ENCODE measurements at regions not wholly inside any gene's neighbourhood (a gene's known extent, or its start where the extent isn't known, plus 50 kb on each side); places are given as distances from the start of the nearest gene placed in this dataset.

DNA sequence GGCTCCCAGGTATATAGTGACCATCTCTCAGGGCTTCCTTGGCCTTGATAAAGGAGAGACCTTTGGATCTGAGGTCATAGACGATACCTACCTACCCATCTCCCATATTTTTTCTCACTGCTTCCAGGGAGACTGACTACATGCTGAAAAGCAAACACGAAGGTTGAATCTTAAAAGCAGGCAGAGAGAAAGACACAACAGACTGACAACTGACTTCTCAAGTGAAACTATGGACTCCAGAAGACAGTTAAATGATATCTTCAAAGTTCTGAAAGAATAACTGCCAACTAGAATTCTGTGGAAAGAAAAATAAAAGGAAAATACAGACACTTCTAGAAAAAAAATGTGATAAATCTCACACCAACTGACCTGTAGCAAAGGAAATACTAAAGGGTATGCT, 76.5 kb upstream of the HAAO start:
- DNase-seq (ENCODE audit: low read depth): no peak

DNA sequence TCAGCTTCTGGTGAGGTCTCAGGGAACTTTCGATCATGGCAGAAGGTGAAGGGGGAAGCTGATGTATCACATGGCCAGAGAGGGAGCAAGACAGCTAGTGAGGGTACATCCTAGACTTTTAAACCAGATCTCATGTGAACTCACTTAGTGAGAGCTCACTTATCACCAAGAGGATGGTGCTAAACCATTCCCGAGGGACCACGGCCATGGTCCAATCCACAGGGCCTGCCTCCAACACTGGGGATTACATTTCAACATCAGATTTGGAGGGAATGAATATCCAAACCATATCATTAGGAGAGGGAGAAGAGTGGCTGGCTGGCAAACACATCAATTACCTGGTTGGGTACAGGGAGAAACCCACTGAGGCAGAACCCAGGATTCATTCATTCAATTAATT, 75.7 kb upstream of the HAAO start:
- no peak for DNase-seq (ENCODE audit: low read depth)

DNA sequence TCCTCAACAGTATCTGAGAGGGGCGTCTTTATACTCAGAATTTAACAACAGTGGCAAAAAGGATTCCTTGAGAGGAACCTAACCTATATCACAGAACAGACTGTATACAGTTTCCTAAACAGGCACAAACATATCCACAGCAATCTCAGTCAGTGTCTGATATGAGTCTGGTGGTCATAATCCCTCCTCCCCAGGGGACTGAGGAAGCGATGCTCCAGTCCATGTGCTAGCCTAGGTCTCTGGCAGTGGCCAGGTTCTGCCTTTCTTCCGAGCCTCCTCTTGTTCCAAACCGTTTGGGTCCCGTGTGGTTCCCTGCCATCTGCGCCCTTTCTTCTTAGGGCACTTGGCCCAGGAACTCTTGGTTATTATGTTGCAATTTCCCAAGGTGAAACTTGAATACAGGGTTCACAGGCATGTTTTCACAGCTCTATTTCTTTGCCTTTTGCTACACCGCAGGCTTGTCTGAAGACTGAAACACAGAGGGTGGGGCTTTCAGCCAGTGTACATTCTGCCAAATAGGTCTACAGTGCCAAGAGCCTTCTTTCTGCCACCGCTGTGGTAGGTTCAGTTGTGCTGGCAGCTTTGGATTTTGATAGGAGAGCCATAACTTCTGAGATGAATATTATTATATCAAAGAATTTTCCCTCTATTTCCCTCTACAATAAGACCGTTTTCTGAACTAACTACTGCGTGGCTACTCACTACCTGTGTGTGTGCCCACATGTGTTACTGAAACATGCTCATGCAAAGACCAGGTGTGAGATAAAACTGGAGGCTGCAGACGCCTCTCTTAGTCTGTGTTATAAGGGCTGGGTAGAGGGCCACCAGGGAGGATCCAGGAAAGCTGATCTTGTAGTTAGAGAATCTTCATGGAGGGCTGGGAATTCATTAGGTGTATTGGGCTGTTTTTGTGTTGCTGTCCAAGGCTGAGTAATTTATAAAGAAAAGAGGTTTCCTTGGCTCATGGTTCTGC, 75.0 kb upstream of the HAAO start:
- no peak for DNase-seq (ENCODE audit: low read depth)

DNA sequence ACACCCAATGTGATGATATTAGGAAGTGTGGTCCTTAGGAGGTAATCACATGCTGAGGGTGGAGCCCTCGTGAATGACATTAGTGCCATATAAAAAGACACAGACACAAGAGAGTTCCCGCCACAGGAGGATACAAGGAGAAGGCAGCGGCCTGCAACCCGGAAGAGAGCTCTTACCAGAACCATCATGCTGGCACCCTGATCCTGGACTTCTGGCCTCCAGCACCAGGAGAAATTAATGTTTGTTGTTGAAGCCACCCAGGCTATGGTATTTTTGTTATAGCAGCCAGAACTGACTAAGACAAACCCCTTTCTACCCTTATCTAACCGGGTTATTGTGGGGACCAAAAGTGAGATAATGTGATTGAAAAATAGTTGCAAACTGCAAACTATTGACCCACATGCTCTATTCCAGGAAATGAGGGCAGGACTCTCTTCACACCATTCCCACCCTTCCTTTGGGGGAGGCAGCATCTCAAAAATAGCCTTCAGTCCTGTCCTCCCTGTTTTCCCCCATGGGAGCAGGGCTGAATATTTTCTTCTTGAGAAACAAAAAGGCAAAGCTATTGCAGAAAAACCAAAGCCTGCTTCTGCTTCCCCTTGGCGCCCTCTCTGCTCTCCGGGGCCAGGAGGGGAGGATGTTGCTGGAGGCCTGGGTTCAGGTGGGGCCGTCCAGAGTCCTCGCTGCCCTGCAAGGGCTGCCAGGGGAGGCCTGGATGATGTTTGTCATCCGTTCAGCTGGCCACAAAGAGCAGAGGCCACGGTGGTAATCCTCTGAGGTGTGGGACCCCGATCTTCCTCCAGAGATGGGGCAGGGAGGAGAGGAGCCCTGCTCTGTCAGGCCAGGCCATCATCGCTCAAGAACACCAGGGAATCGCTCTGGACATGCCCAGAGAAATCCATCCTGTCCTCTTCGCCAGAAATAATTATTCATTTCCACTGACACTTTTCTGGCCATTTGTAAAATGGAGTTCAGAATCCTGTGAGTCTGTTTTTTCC, 73.8 kb upstream of the HAAO start:
- DNase-seq (ENCODE audit: low read depth): no peak

DNA sequence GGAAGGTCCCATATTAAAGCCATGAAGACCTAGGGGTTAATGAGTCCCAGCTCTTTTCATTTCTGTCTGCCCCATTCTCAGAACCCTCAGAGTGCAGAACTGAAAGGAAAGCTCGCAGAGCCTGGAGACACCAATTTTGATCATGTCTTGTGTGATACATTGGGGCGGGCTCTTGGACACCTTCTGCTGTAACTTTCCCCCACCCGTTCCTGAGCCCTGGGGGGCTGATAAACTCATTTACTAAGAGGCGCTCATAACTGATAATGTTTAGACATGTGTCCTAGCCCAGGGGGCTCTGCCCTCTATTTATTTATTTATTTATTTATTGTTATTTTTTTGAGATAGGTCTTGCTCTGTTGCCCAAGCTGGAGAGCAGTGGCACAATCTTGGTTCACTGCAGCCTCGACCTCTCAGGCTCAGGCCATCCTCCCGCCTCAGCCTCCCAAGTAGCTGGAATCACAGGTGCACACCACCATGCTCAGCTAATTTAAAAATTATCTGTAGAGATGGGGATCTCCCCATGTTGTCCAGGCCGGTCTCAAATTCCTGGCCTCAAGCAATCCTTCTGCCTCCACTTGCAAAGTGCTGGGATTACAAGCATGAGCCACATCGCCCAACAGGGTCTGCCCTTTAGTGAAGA, 72.4 kb upstream of the HAAO start:
- no peak for DNase-seq (ENCODE audit: low read depth)

DNA sequence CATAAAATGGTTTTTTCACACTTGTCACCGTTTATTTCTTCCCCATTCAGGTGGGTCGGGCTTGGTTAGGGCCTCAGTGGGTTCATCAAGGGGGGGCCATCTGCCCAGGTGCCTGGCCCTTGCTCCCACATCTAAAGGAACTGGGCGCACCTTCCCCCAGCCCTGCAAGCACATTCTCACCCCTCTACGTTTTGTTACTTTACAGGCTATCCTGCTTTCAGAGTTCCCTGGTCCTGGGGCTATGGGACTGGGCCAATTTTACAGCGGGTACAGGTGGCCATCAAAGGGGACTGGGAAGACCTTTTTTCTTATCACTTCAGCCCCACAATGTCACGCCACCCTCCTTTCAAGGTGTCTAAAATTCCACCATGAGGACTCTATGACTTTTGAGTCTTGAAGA, 71.8 kb upstream of the HAAO start:
- no peak for DNase-seq (ENCODE audit: low read depth)

DNA sequence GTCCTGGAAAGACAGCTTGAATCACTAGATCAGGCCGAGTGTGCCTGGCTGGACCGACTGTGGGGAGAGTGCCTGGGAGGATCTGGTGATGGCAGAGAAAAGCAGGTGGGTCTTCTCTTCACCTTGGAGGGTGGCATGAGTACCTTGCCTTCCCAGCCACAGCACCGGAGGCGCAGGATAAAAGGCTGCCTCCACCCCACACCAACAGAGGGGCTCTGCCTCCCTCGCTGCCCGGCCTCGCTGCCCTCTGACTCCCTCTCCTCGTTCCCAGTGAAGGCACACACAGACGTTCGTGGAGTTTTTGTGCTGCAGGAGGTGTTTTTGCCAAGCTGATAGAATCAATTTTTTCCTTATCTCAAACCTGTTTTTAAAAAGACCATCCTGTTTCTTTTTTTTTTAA, 71.4 kb upstream of the HAAO start:
- DNase-seq (ENCODE audit: low read depth): no peak

DNA sequence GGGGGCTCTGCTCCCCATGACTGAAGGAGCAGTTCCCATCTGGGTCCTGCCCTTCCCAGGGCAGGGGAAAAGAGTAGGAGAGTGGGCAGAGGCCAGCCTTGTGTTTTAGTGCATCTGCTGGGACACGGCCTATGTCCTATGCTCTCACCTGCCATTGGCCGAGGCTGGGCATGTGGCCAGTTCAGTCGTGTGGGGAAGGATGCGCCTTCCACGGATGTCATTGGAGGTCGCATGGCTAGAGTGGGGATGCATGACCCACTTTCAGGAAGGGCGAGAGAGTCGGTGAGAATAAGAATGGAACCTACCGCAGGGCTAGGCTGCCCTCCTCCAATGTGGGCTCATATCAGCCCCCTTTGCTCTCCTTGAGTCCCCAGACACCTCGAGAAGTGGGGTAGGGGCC, 70.9 kb upstream of the HAAO start:
- DNase-seq (ENCODE audit: low read depth): no peak

DNA sequence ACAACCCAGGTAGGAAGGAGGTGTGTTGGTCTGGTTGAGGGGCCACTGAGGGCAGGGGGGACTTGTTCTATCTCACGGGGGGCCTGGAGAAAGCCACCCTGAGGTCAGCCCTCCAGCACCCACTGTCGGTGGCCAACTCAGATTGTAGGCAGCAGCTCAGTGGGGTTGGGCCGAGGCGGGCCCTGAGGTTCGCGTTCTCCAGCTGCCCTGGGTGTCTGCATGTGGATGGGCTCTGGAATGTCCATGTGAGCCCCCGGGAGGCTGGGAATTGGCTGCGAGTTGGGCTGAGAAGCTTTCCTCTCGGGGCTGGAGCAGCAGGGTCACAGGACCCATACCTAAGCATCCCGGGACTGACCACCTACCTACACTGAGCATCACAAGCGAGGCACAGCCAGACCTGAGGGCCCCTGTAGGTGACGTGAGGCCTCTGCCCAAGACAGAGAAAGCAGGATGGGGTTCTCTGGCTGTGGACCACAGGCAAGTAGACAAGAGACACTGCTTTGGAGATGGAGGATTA, 70.3 kb upstream of the HAAO start:
- no peak for DNase-seq (ENCODE audit: low read depth)

DNA sequence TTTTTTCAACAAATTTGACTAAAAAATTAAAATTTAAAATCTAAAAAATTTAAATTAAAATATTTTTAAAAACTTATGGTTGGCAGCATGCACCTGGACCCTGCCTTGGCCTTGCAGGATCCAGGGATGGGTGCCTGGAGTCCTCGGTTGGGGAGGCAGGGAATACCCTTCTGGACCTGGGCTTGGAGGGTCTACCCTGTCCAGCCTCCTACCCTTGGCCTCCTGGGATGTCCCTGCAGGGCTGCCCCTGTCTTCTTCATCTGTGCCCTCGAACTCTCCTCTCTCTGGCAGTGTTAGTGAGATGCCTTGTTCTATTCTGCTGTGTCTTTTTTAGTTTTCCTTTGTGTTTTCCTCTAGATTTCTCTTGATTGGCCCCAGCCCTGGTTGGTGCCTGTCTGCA, 68.9 kb upstream of the HAAO start:
- DNase-seq (ENCODE audit: low read depth): no peak

DNA sequence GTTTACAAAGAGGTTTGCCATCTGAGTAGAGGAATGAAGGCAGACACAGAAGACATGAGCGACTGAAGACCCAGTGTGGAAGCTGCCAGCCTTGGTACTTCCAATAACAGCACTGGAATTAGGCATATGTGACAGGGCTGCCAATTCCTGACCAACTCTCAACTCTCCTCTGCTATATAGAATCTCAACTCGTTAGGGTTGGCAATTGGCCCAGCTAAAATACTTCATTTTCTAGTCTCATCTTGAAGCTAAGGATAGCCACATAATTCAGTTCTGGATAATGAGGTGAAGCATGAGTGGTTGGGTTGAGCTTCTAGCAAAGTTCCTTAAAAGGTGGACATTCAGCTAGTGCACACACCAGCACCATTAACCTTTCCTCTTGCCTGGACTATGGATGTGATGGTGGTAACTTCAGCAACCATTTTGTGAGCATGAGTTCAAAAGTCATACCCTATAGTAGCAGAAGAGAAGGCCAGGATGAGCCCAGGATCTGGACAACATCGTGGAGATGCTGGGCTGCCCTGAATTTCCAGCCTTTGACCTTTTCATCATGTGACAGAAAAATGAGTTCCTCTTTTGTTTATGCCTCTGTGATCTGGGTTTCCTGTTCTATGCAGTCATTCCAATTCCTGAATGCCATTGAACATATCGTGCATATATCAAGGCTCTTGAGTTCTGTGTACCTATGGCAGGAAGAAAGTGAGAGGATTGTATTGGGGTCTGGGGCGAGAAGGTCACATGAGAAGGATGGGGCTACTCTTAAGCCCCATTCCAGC, 68.1 kb upstream of the HAAO start:
- DNase-seq (ENCODE audit: low read depth): no peak

DNA sequence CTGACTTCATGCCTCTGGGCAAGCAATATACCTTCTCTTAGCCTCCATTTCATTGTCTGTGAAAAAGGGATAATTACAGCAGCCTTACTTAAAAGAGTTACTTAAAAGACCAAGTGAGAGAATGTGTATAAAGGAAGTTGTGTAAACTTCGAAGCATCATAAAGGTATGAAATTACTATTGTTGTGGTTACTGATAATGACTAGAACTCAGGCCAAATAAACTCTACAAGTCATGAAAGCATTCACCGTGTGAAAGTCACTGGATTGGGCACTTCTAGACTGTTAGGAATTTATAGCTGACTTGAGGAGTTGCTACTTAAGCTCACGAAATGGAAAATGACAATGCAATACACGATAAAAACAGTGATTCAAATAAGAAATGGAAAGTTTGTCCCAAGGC, 67.4 kb upstream of the HAAO start:
- no peak for DNase-seq (ENCODE audit: low read depth)

DNA sequence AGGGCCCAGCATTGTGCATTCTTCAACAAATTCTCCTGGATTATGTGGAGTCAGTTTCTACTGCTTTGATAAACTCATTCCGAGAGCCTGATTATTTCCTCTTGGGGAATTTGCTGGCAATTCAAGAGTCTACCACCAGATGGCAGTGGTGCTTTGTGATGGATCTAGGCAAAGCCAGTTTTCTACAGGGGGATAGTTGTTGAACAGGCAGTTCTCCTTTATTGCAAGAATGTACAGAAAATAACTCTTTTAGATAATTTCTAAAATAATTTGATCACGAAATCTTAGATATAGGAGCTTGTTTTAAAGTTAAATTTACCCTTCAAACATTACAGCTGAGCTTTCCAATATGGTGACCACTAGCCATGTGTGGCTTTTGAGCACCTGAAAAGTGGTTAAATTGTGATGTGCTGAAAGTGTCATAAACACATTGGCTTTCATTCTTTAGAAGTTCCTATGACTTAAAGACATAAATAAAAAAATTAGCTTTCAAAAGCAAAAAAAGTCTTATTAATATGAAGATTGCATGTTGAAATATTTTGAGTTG, 66.7 kb upstream of the HAAO start:
- DNase-seq (ENCODE audit: low read depth): peak; percentile 73

DNA sequence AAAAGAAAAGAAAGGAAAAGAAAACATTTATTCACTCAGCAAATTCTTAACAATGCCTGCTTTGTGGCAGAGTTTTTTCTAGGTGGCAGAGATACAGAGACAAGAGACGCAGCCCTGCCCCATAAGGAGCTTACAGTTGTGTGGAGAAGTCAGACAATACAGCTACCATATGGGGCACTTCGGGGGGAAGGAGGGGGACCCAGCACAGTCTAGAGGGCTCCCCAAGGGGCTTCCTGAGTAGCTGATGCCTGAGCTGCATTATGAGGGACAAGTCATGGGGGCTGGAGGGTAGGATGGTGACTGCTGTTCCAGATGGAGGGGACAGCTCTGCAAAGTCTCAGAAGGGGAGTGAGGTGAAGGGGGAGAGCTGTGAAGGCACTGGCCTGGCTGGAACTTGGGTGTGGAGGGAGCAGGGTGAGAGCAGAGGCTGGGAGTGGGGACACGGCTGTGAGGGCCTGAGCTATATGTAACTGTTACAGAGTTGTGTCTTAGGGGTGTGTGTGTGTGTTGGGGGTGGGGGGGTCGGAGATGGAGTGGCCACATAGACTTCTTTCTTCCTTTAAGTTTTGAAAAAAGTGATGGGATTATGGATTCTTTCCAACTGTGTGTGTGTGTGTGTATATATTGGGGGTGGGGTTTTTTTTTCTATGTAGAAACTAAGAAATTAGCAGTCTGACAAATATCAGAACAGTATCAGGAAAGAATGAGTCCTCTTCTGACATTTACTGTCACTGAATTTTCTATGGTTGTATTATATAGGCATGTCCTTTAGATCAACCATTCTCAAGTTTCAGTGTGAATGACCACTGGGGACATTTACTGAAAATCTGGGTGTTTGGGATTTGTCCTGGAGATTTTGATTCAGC, 66.0 kb upstream of the HAAO start:
- no peak for DNase-seq (ENCODE audit: low read depth)

DNA sequence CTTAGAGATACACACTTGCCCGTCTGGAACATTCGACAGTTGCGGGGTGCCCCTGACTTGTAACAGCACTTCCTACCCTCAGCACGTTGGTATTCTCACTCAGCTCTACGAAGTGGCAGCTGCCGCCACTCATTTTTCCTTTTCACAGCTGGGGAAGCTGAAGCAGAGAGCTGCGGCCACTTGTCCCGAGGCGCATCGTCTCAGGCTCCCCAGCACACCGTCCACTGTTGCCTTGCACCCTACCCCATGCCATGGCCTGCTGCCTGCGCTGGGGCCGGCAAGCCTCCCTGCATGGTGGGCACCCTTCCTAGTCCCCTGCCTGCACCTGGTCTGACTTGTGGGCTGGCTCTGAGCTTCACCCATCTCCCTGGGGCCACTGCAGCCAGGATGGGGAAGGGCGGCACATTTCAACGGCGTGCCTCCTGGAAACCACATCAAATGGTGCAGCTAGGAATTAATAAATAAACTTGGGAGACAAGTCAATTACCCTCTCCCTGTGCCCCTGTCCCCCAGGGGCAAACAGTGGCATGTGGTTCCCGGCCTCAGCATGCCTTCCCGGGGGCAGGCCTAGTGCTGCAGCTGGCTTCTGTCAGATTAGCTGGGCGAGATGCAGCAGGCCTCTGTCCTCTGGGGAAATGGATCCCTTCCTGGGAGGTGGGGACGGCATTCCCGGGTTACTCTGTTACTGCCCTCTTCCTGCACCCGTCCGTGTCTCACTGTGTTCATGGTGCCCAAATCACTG, 64.7 kb upstream of the HAAO start:
- no peak for DNase-seq (ENCODE audit: low read depth)

DNA sequence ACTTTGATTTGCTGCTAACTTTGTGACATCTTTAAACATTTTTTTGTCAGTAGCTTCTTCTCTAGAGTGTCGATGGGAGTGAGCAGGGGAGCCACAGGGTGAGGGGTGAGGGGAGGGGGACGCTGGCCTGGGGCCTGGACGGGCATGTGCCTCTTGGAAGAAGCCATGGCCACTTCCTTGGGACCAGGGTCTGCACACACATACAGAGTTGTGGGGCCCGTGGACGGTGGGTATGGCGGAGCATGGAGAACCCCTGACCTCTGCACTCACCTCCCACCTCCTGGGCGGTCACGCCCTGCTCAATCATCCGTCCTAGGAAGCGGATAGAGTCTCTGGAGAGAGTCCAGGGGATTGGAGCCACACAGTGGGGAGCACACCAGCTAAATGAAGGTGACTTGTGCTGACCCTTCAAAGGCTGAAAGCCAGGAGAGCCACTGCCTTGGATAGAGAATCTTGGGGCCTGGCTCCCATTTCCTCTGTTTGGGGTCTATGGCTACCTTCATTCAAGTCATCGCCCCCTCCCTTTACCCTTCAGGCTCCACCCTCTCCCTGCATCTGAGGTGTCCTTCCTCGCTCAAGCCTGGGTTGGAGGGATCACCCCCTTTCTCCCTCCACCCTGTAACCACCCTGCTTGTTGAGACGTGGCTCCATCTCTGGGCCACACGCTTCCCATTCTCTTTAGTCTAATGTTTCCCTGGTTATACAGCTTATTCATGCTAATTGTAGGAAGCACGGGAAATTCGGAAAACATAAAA, 63.9 kb upstream of the HAAO start:
- no peak for DNase-seq (ENCODE audit: low read depth)

DNA sequence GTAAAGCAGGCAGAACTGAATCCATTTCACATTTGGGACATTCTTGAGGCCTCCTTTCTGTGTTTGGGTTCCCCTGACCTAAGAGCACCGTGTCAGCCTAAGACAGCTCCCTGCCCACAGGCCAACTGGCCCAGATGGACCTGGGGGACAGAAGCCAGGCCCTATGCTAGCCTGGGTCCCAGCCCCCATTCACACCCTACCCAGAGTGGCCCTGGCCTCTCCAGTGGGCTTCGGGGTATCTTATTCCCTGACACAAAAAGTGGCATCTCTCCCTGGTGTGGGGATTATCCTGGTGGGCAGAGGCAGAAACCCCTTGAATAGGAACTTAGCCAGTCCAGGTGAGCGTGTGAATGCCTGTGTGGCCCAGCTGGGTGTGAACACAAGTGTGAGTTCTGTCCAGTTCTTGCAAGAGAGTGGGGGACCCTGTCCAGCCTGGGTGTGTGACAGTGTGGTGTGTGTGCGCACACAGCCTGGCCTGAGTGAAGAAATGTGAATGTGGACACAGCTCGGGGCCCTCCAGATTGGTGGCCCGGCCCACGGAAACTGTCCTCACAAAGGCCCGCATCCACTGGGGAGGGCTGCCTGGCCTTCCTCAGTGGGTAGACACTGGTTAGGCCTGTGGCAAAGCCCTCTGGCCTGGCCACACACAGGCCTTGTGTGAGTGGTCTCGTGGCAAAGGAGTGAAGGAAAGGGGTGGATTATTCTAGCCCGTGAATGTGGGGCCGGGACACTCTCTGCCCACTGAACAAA, 63.0 kb upstream of the HAAO start:
- DNase-seq (ENCODE audit: low read depth): no peak

Data from ELR (cell line).